ENCODE measurements at regions not wholly inside any gene's neighbourhood (a gene's known extent, or its start where the extent isn't known, plus 50 kb on each side); places are given as distances from the start of the nearest gene placed in this dataset.

DNA sequence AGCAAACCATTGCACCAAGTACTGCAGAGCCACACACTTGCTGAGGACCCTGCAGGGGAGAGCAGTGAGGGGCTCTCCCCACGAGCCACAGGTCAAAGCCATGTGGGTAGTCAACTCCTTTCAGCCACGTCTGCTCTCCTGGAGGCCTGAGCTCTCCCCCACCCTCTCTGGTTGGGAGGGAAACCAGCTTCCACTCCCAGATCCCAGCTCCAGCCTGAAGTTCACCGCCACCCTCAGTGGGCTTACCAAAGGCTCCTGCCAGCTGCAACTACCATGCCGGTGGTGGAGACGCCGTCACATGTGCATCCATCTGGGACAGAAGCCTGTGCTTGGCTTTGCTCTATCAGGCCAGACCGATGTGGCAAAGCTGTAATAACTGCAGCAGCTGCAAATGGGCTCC lies 521.5 kb upstream of the RAB6C start:
- Histone ChIP-seq H3K4me1 (no peaks in the 10 kb centered on the region), H3K4me3 (no peak overlapping the region), H3K9me3 (no peaks in the 10 kb centered on the region), H3K27me3 (no peaks in the 10 kb centered on the region), H3K27ac (no peak overlapping the region), H3K36me3 (ENCODE audit: low read depth, missing control alignments) (no peaks in the 10 kb centered on the region)
- 94 to 100% methylated on average over 4 to 7 of the region's 7 CpGs for WGBS, 2 donors
- intact Hi-C loops (cut with DNase I; ENCODE audit: low total_unique reads) = no loop called here
- DNase-seq = no peak
- no peak for TF ChIP-seq POLR2A (IDR thresholded peaks at IDR 0.05)
- TF ChIP-seq, protein P1, sequence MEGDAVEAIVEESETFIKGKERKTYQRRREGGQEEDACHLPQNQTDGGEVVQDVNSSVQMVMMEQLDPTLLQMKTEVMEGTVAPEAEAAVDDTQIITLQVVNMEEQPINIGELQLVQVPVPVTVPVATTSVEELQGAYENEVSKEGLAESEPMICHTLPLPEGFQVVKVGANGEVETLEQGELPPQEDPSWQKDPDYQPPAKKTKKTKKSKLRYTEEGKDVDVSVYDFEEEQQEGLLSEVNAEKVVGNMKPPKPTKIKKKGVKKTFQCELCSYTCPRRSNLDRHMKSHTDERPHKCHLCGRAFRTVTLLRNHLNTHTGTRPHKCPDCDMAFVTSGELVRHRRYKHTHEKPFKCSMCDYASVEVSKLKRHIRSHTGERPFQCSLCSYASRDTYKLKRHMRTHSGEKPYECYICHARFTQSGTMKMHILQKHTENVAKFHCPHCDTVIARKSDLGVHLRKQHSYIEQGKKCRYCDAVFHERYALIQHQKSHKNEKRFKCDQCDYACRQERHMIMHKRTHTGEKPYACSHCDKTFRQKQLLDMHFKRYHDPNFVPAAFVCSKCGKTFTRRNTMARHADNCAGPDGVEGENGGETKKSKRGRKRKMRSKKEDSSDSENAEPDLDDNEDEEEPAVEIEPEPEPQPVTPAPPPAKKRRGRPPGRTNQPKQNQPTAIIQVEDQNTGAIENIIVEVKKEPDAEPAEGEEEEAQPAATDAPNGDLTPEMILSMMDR (IDR thresholded peaks at IDR 0.05) = no peak

DNA sequence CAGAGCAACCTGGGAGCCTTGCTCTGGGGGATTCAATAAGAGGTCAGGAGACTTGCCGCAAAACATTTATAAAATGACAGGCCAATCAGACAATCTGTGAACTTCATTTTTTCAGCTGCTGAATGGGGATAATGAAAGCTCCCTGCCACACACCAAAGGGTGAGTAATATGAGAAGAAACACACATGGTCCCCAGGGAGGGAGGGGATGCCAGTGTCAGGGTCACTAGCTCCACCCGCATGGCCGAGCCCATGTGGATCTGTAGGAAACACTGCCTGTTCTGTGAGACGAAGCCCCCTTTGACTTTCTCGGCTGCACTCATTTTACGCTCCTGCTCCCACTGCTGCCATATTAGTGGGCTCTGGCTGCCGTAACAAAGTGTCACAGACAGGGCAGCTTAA lies 521.0 kb upstream of the RAB6C start:
- Histone ChIP-seq H3K36me3 (ENCODE audit: low read depth, missing control alignments) (no peaks in the 10 kb centered on the region), H3K4me3 (no peak overlapping the region), H3K27me3 (no peaks in the 10 kb centered on the region), H3K9me3 (no peaks in the 10 kb centered on the region), H3K4me1 (no peaks in the 10 kb centered on the region), H3K27ac (no peak overlapping the region)
- intact Hi-C loops (cut with DNase I; ENCODE audit: low total_unique reads) = no loop called here
- no peak for DNase-seq
- TF ChIP-seq, protein P1 (IDR thresholded peaks at IDR 0.05) = no peak
- no peak for TF ChIP-seq POLR2A (IDR thresholded peaks at IDR 0.05)
- 88 to 93% methylated on average over 7 of the region's 7 CpGs for WGBS, 2 donors

DNA sequence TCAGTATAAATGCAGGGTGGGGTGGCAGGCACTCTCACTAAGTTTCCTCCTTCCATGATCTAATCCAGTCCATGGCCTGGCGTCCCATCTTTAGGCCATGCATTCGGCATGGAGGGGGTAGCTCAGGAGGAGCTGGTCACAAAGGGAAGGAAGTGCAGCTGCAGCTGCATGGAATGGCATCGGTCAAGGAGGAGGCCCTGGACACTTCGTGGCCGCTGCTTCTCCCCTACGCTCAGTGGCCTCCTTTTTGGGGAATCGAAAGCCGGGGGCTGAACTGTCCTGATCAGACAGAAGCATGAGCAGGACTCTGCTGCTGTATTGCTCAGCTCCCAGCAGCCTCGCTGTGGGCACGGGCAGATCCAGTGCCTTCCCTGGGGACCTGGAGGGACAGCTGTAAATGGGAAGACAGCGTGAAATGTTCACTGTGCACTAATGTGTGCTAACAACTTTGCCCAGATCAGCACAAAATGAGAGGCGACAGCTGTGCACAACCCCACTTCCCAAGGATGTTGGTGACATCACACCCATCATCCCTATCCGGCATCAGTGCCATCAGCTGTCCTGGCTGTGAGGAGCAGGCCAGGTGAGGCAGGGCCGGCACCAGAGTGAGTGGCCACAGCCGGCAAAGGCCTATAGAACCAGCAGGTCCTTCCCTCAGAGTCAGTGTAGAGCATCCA lies 520.1 kb upstream of the RAB6C start:
- WGBS, 2 donors = 87 to 93% methylated on average over 8 to 15 of the region's 15 CpGs
- no peaks in the 10 kb centered on the region for H3K36me3 ChIP-seq (ENCODE audit: low read depth, missing control alignments)
- no peaks in the 10 kb centered on the region for H3K27me3 ChIP-seq
- TF ChIP-seq POLR2A (IDR thresholded peaks at IDR 0.05) = no peak
- TF ChIP-seq, protein P1 (IDR thresholded peaks at IDR 0.05) = no peak
- H3K4me3 ChIP-seq = no peak overlapping the region
- H3K9me3 ChIP-seq = no peaks in the 10 kb centered on the region
- intact Hi-C loops (cut with DNase I; ENCODE audit: low total_unique reads) = no loop called here
- H3K4me1 ChIP-seq = no peaks in the 10 kb centered on the region
- no peak overlapping the region for H3K27ac ChIP-seq
- DNase-seq = no peak

DNA sequence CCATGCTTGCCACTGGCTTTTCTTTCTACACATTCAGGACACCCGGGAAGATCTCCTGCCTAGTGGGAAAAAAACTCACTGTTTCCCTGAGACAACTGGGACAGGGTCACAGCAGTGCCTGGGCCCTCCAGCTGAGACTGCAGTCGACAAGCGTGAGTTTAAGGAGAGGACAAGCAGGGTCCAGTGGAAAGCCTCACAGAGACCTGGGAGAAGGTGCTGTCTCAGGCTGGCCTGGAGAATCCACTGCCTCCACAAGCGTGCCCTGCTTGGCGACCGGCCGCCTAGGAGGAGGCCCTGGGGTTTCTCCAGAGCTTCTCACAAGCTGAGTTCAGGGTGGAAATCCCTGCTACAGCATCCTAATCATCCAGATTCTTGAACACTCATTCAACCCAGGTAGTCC lies 519.6 kb upstream of the RAB6C start:
- Histone ChIP-seq H3K4me3 (no peak overlapping the region), H3K9me3 (no peaks in the 10 kb centered on the region), H3K36me3 (ENCODE audit: low read depth, missing control alignments) (no peaks in the 10 kb centered on the region), H3K4me1 (no peaks in the 10 kb centered on the region), H3K27ac (no peak overlapping the region), H3K27me3 (no peaks in the 10 kb centered on the region)
- WGBS, 2 donors = 89 to 98% methylated on average over 6 to 7 of the region's 7 CpGs
- DNase-seq = no peak
- intact Hi-C loops (cut with DNase I; ENCODE audit: low total_unique reads) = no loop called here
- no peak for TF ChIP-seq POLR2A (IDR thresholded peaks at IDR 0.05)
- TF ChIP-seq, protein P1 (IDR thresholded peaks at IDR 0.05) = no peak

Data from testis (tissue), 2 donors.